ENCODE measurements at regions not wholly inside any gene's neighbourhood (a gene's known extent, or its start where the extent isn't known, plus 50 kb on each side); places are given as distances from the start of the nearest gene placed in this dataset.

DNA sequence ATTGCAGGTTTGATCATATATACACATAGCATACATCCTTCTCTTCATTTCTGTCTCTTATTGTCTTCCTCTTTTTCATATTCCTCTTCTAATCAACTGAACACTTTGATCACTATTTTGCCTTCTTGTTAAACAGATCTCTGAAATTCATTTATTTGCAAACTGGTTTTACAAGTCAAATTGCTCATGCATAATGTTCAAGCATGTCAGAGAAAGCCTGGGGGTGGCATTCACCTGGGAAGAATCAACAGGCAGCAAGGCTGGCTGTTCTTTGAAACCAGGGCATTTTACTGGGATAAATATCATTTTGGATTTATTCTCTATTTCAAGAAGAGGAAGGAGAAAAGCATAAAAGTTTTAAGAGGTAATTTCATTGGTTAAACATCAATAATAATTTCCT, 66.9 kb upstream of the LRATD1 start:
- intact Hi-C loops (cut with DNase I), result no loop called here
- H3K4me3 ChIP-seq, result no peak overlapping the region
- no peak overlapping the region for H3K27ac ChIP-seq (replicated peaks in 1 of 4)
- TF ChIP-seq POLR2A (IDR thresholded peaks at IDR 0.05; ENCODE audit: low read depth), result no peak
- TF ChIP-seq EP300 (IDR thresholded peaks at IDR 0.05), result no peak
- no peak for TF ChIP-seq POLR2AphosphoS5 (IDR thresholded peaks at IDR 0.05)
- TF ChIP-seq CTCF (IDR thresholded peaks at IDR 0.05), result no peak
- no peaks in the 10 kb centered on the region for H3K4me1 ChIP-seq
- no peaks in the 10 kb centered on the region for H3K36me3 ChIP-seq
- no peak for DNase-seq (ENCODE audit: extremely low spot score)
- H3K9me3 ChIP-seq, result no peaks in the 10 kb centered on the region
- H3K27me3 ChIP-seq, result no peaks in the 10 kb centered on the region

DNA sequence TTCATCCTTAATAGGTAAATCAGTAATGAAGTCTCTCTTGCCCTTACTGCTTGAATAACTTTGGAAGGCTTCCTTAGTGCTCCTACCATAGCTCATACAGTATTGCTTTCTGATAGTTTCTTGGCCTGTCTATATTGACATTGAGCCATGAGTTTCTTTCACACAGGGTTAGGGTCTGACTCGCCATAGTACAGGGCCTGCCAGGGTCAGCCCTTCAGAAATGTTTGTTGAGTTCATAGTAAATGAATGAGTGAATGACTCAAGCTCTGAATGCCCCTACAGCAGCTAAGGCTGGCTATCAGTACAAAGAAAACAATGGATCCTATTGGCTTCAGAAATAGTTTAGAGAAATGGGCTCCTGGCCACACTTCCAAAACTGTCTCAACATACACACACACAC, 65.0 kb upstream of the LRATD1 start:
- H3K36me3 ChIP-seq, result no peaks in the 10 kb centered on the region
- TF ChIP-seq POLR2AphosphoS5 (IDR thresholded peaks at IDR 0.05) (no peak), EP300 (IDR thresholded peaks at IDR 0.05) (no peak), CTCF (IDR thresholded peaks at IDR 0.05) (no peak), POLR2A (IDR thresholded peaks at IDR 0.05; ENCODE audit: low read depth) (no peak)
- no peak overlapping the region for H3K27ac ChIP-seq (replicated peaks in 1 of 4)
- no peak overlapping the region for H3K4me3 ChIP-seq
- no peaks in the 10 kb centered on the region for H3K4me1 ChIP-seq
- no peak for DNase-seq (ENCODE audit: extremely low spot score)
- 58% methylated on average over 1 of the region's 1 CpG for WGBS
- intact Hi-C loops (cut with DNase I), result no loop called here
- no peaks in the 10 kb centered on the region for H3K9me3 ChIP-seq
- no peaks in the 10 kb centered on the region for H3K27me3 ChIP-seq

GRCh38 chr2:14569294-14569693, 63.2 kb upstream of the LRATD1 start:
- DNase-seq (ENCODE audit: extremely low spot score), result no peak
- no peaks in the 10 kb centered on the region for H3K36me3 ChIP-seq
- no peak overlapping the region for H3K27ac ChIP-seq (replicated peaks in 1 of 4)
- WGBS, result 94% methylated on average over 3 of the region's 3 CpGs
- TF ChIP-seq POLR2AphosphoS5 (IDR thresholded peaks at IDR 0.05) (no peak), POLR2A (IDR thresholded peaks at IDR 0.05; ENCODE audit: low read depth) (no peak), CTCF (IDR thresholded peaks at IDR 0.05) (no peak), EP300 (IDR thresholded peaks at IDR 0.05) (no peak)
- no peak overlapping the region for H3K4me3 ChIP-seq
- H3K4me1 ChIP-seq, result no peaks in the 10 kb centered on the region
- no peaks in the 10 kb centered on the region for H3K9me3 ChIP-seq
- no peaks in the 10 kb centered on the region for H3K27me3 ChIP-seq
- intact Hi-C loops (cut with DNase I), result no loop called here

DNA sequence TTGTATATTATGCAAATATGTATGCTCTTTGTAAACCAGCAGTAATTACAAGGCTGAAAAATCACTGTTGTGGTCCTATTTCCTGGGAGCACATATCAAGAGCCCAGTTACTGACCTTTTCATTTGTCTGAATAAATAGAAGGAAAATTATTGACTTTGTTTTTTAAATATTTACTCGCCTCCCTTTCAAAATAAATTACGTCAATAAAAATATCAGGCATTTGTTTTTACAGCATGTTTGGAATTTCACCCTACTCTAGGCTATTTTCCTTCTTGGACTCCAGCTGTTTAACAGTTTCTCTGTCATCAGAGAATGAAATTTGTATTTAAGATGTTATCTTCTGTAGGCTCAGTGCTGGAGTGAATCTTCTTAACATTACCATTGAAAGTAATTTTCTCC, 59.9 kb upstream of the LRATD1 start:
- intact Hi-C loops (cut with DNase I), result no loop called here
- Histone ChIP-seq H3K4me3 (no peak overlapping the region), H3K4me1 (no peaks in the 10 kb centered on the region), H3K27me3 (no peaks in the 10 kb centered on the region), H3K27ac (replicated peaks in 1 of 4) (no peak overlapping the region), H3K36me3 (no peaks in the 10 kb centered on the region), H3K9me3 (no peaks in the 10 kb centered on the region)
- 87% methylated on average over 2 of the region's 2 CpGs for WGBS
- no peak for TF ChIP-seq EP300 (IDR thresholded peaks at IDR 0.05)
- TF ChIP-seq POLR2A (IDR thresholded peaks at IDR 0.05; ENCODE audit: low read depth), result no peak
- no peak for TF ChIP-seq CTCF (IDR thresholded peaks at IDR 0.05)
- no peak for TF ChIP-seq POLR2AphosphoS5 (IDR thresholded peaks at IDR 0.05)
- no peak for DNase-seq (ENCODE audit: extremely low spot score)

DNA sequence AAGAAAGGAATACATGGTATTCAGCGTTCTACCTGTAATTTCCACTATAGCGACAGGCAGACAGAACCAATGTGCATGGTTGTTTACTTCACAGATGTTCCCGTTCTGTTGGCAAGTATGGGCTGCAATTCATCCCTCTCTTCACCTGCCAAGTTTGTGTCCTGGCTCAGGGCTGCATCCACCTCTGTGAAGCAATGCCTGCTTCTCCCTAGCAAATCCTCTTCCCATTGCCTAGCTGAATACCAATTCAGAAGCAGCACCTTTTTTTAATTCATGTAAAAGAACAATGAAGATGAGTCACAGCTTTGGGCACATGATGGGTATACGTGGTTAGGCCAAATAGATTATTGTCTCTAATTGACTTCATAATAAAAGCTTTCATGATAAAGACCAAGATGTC, 54.7 kb upstream of the LRATD1 start:
- H3K36me3 ChIP-seq, result no peaks in the 10 kb centered on the region
- WGBS, result 49% methylated on average over 4 of the region's 4 CpGs
- no peaks in the 10 kb centered on the region for H3K4me1 ChIP-seq
- H3K27me3 ChIP-seq, result no peaks in the 10 kb centered on the region
- DNase-seq (ENCODE audit: extremely low spot score), result no peak
- no peak overlapping the region for H3K4me3 ChIP-seq
- no peak overlapping the region for H3K27ac ChIP-seq (replicated peaks in 1 of 4)
- H3K9me3 ChIP-seq, result no peaks in the 10 kb centered on the region
- intact Hi-C loops (cut with DNase I), result no loop called here
- TF ChIP-seq CTCF (IDR thresholded peaks at IDR 0.05), result no peak
- TF ChIP-seq POLR2A (IDR thresholded peaks at IDR 0.05; ENCODE audit: low read depth), result no peak
- no peak for TF ChIP-seq POLR2AphosphoS5 (IDR thresholded peaks at IDR 0.05)
- no peak for TF ChIP-seq EP300 (IDR thresholded peaks at IDR 0.05)
